Liver (tissue), 3 donors: ENCODE measurements at regions not wholly inside any gene's neighbourhood (a gene's known extent, or its start where the extent isn't known, plus 50 kb on each side); places are given as distances from the start of the nearest gene placed in this dataset.

Experiments used
- FOXA1 ChIP-seq: IDR thresholded peaks from 2 replicates; pipeline ENCODE4 v1.6.1; 2016; ENCODE audit warnings: antibody characterized with exemption
- RXRA ChIP-seq, 2 donors: IDR thresholded peaks; 2 replicates each; pipeline ENCODE4 v1.6.1; 2017 to 2018; ENCODE audit warnings: antibody characterized with exemption in 2 of 2, mild to moderate bottlenecking in 1 of 2
- SP1 ChIP-seq: IDR thresholded peaks from 2 replicates; pipeline ENCODE4 v1.6.1; 2018; ENCODE audit warnings: antibody characterized with exemption, mild to moderate bottlenecking
- TF ChIP-seq, protein P1 (sequence below): fragments of 150-350 bp; IDR thresholded peaks from 2 replicates; pipeline ENCODE4 v1.5.1; 2017; ENCODE audit warnings: improper control_type of control experiment, low read depth, low read length; ENCODE audit not compliant: missing input control
- donor health status: healthy.
- donor health status: healthy.

GRCh38 chr9:99753436-99753835 lies 68.2 kb upstream of the NR4A3 start:
- TF ChIP-seq, protein P1, sequence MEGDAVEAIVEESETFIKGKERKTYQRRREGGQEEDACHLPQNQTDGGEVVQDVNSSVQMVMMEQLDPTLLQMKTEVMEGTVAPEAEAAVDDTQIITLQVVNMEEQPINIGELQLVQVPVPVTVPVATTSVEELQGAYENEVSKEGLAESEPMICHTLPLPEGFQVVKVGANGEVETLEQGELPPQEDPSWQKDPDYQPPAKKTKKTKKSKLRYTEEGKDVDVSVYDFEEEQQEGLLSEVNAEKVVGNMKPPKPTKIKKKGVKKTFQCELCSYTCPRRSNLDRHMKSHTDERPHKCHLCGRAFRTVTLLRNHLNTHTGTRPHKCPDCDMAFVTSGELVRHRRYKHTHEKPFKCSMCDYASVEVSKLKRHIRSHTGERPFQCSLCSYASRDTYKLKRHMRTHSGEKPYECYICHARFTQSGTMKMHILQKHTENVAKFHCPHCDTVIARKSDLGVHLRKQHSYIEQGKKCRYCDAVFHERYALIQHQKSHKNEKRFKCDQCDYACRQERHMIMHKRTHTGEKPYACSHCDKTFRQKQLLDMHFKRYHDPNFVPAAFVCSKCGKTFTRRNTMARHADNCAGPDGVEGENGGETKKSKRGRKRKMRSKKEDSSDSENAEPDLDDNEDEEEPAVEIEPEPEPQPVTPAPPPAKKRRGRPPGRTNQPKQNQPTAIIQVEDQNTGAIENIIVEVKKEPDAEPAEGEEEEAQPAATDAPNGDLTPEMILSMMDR: no peak
- TF ChIP-seq SP1: no peak
- TF ChIP-seq FOXA1: no peak
- no peak for TF ChIP-seq RXRA (IDR thresholded peaks at IDR 0.05)
